ENCODE measurements at regions not wholly inside any gene's neighbourhood (a gene's known extent, or its start where the extent isn't known, plus 50 kb on each side); places are given as distances from the start of the nearest gene placed in this dataset.

- Histone ChIP-seq H3K9me3 (no peaks in the 10 kb centered on the region), H3K4me3 (no peak overlapping the region), H3K4me1 (no peaks in the 10 kb centered on the region), H3K36me3 (replicated peaks) (no peaks in the 10 kb centered on the region), H3K27me3 (ENCODE audit: low read depth) (no peaks in the 10 kb centered on the region)
- no peak for DNase-seq (ENCODE audit: low spot score in 2 of 2)
- in situ Hi-C loops (cut with MboI; ENCODE audit: low sequenced_read_pairs) = no loop called here
Measured at GRCh38 chr7:11302121-11302520, 328.4 kb downstream of the PHF14 start.

GRCh38 chr7:11313801-11314200 lies 340.1 kb downstream of the PHF14 start:
- H3K27me3 ChIP-seq (ENCODE audit: low read depth) = no peaks in the 10 kb centered on the region
- no peaks in the 10 kb centered on the region; the same call in 1 of the 2 replicates for H3K4me1 ChIP-seq
- no peaks in the 10 kb centered on the region for H3K9me3 ChIP-seq
- H3K36me3 ChIP-seq (replicated peaks) = no peaks in the 10 kb centered on the region
- DNase-seq (ENCODE audit: low spot score in 2 of 2) = no peak
- in situ Hi-C loops (cut with MboI; ENCODE audit: low sequenced_read_pairs) = no loop called here
- H3K4me3 ChIP-seq = no peak overlapping the region

- Histone ChIP-seq H3K4me1 (no peaks in the 10 kb centered on the region; the same call in 1 of the 2 replicates), H3K36me3 (replicated peaks) (no peaks in the 10 kb centered on the region)
Measured at GRCh38 chr7:11315666-11316258, 342.1 kb downstream of the PHF14 start.

GRCh38 chr7:11317766-11318165 lies 344.1 kb downstream of the PHF14 start:
- in situ Hi-C loops (cut with MboI; ENCODE audit: low sequenced_read_pairs) = no loop called here
- Histone ChIP-seq H3K27me3 (ENCODE audit: low read depth) (no peaks in the 10 kb centered on the region), H3K4me1 (no peaks in the 10 kb centered on the region; the same call in 1 of the 2 replicates), H3K4me3 (no peak overlapping the region), H3K36me3 (replicated peaks) (no peaks in the 10 kb centered on the region), H3K9me3 (no peaks in the 10 kb centered on the region)
- no peak for DNase-seq (ENCODE audit: low spot score in 2 of 2)

More at GRCh38 chr7:11315666-11316258, 342.1 kb downstream of the PHF14 start:
- H3K4me3 ChIP-seq = no peak overlapping the region
- H3K9me3 ChIP-seq = no peaks in the 10 kb centered on the region
- no peaks in the 10 kb centered on the region for H3K27me3 ChIP-seq (ENCODE audit: low read depth)
- in situ Hi-C loops (cut with MboI; ENCODE audit: low sequenced_read_pairs) = no loop called here
- no peak for DNase-seq (ENCODE audit: low spot score in 2 of 2)

- no peaks in the 10 kb centered on the region; the same call in 1 of the 2 replicates for H3K4me1 ChIP-seq
- no peaks in the 10 kb centered on the region for H3K9me3 ChIP-seq
- in situ Hi-C loops (cut with MboI; ENCODE audit: low sequenced_read_pairs) = no loop called here
- H3K4me3 ChIP-seq = no peak overlapping the region
- no peak for DNase-seq (ENCODE audit: low spot score in 2 of 2)
- H3K36me3 ChIP-seq (replicated peaks) = no peaks in the 10 kb centered on the region
- no peaks in the 10 kb centered on the region for H3K27me3 ChIP-seq (ENCODE audit: low read depth)
Measured at GRCh38 chr7:11319491-11320274, 346.0 kb downstream of the PHF14 start.
